HL-60 (cell line): ENCODE measurements at regions not wholly inside any gene's neighbourhood (a gene's known extent, or its start where the extent isn't known, plus 50 kb on each side); places are given as distances from the start of the nearest gene placed in this dataset.
"Not testable (repeated sequence)": the region's sequence is repeated elsewhere in the genome, so short reads cannot be mapped to it uniquely, and the experiment has no call there.

Experiments used
- CTCF ChIP-seq: IDR thresholded peaks from one replicate; pipeline ENCODE4 v1.5.1; 2011; ENCODE audit warnings: low read length, control low read depth, inconsistent platforms; ENCODE audit not compliant: insufficient read depth
- POLR2AphosphoS5 ChIP-seq: IDR thresholded peaks from 2 replicates; pipeline ENCODE4 v1.6.1; 2012; ENCODE audit warnings: low read depth

GRCh38 chr7:152914845-152915102 lies 155.2 kb downstream of the ACTR3B start:
- TF ChIP-seq CTCF, POLR2AphosphoS5: not testable (repeated sequence)
